Peyer's patch (tissue), 4 donors: ENCODE measurements at regions not wholly inside any gene's neighbourhood (a gene's known extent, or its start where the extent isn't known, plus 50 kb on each side); places are given as distances from the start of the nearest gene placed in this dataset.

Experiments used
- POLR2A ChIP-seq, 2 donors: fragments of 450-650 bp; IDR thresholded peaks; one replicate each; pipeline ENCODE4 v1.5.1; 2017; ENCODE audit warnings: antibody characterized with exemption in 2 of 2, mild to moderate bottlenecking in 2 of 2, moderate library complexity in 2 of 2
- TF ChIP-seq, protein P1 (sequence below), 6 experiments: fragments of 450-650 bp in 4 of 6; fragments of 200-600 bp in 2 of 6; sonication (generic) in 1 of 6; IDR thresholded peaks; one replicate each; pipeline ENCODE4 v1.5.1; 2017 to 2019; ENCODE audit warnings: antibody characterized with exemption in 6 of 6, mild to moderate bottlenecking in 3 of 6, moderate library complexity in 1 of 6

- TF ChIP-seq POLR2A (IDR thresholded peaks at IDR 0.05), result no peak
- TF ChIP-seq, protein P1, sequence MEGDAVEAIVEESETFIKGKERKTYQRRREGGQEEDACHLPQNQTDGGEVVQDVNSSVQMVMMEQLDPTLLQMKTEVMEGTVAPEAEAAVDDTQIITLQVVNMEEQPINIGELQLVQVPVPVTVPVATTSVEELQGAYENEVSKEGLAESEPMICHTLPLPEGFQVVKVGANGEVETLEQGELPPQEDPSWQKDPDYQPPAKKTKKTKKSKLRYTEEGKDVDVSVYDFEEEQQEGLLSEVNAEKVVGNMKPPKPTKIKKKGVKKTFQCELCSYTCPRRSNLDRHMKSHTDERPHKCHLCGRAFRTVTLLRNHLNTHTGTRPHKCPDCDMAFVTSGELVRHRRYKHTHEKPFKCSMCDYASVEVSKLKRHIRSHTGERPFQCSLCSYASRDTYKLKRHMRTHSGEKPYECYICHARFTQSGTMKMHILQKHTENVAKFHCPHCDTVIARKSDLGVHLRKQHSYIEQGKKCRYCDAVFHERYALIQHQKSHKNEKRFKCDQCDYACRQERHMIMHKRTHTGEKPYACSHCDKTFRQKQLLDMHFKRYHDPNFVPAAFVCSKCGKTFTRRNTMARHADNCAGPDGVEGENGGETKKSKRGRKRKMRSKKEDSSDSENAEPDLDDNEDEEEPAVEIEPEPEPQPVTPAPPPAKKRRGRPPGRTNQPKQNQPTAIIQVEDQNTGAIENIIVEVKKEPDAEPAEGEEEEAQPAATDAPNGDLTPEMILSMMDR (IDR thresholded peaks at IDR 0.05), result peak in 3 of 6 experiments; percentile 6 to 8 (median 7)
These were observed 1022.0 kb downstream of the EFNB2 start for GRCh38 chr13:105513448-105513847.
